ENCODE measurements at regions not wholly inside any gene's neighbourhood (a gene's known extent, or its start where the extent isn't known, plus 50 kb on each side); places are given as distances from the start of the nearest gene placed in this dataset.

GRCh38 chr12:98179151-98179550 is 336.2 kb upstream of the TMPO start:
- no peak for TF ChIP-seq CTCF (optimal IDR thresholded peaks at IDR 0.05 in 1 of 3, IDR thresholded peaks at IDR 0.05 in 1 of 3, conservative IDR thresholded peaks at IDR 0.05 in 1 of 3; ENCODE audit: extremely low read depth in 1 of 3, insufficient read depth in 2 of 3, low read length in 3 of 3)
- TF ChIP-seq EZH2 (IDR thresholded peaks at IDR 0.05; ENCODE audit: low read length): no peak

Data from keratinocyte (primary cell).